22Rv1 (cell line): ENCODE measurements at regions not wholly inside any gene's neighbourhood (a gene's known extent, or its start where the extent isn't known, plus 50 kb on each side); places are given as distances from the start of the nearest gene placed in this dataset.

Experiments
- CTCF ChIP-seq: fragments of 450-650 bp; IDR thresholded peaks from 2 replicates; pipeline ENCODE4 v1.5.1; 2017; ENCODE audit warnings: mild to moderate bottlenecking
- ZFX ChIP-seq: fragments of 450-650 bp; IDR thresholded peaks from 2 replicates; pipeline ENCODE4 v1.6.1; 2017; ENCODE audit warnings: antibody characterized with exemption, borderline replicate concordance

- no peak for TF ChIP-seq CTCF
- no peak for TF ChIP-seq ZFX
These were observed 77.6 kb upstream of the CEP78 start for GRCh38 chr9:78158286-78158685.
